ENCODE measurements at regions not wholly inside any gene's neighbourhood (a gene's known extent, or its start where the extent isn't known, plus 50 kb on each side); places are given as distances from the start of the nearest gene placed in this dataset.
"Not testable (repeated sequence)": the region's sequence is repeated elsewhere in the genome, so short reads cannot be mapped to it uniquely, and the experiment has no call there.

GRCh38 chr1:70556541-70556940 lies 145.5 kb downstream of the CTH start:
- DNase-seq: no peak

GRCh38 chr1:70567167-70567566 lies 156.1 kb downstream of the CTH start:
- no peak for DNase-seq

GRCh38 chr1:70571191-70571590 lies 160.1 kb downstream of the CTH start:
- DNase-seq: no peak

- DNase-seq: no peak
Observed at GRCh38 chr1:70573317-70573843, 162.3 kb downstream of the CTH start.

- no peak for DNase-seq
Observed at GRCh38 chr1:70581661-70582060, 170.6 kb downstream of the CTH start.

- no peak for DNase-seq
Observed at GRCh38 chr1:70583522-70583921, 172.5 kb downstream of the CTH start.

GRCh38 chr1:70586046-70586445 lies 175.0 kb downstream of the CTH start:
- no peak for DNase-seq

GRCh38 chr1:70587872-70588366 lies 176.9 kb downstream of the CTH start:
- DNase-seq: no peak

- not testable (repeated sequence) for DNase-seq
Observed at GRCh38 chr1:70593551-70593950, 182.5 kb downstream of the CTH start.

GRCh38 chr1:70608815-70609214 lies 197.7 kb downstream of the CTH start:
- DNase-seq: no peak

GRCh38 chr1:70610164-70610563 lies 199.1 kb downstream of the CTH start:
- DNase-seq: not testable (repeated sequence)

GRCh38 chr1:70616946-70617345 lies 205.9 kb downstream of the CTH start:
- DNase-seq: no peak

- DNase-seq: no peak
Observed at GRCh38 chr1:70617728-70618127, 206.7 kb downstream of the CTH start.

- no peak for DNase-seq
Observed at GRCh38 chr1:70627910-70628309, 216.8 kb downstream of the CTH start.

GRCh38 chr1:70628973-70629372 lies 217.9 kb downstream of the CTH start:
- DNase-seq: no peak

GRCh38 chr1:70633004-70633403 lies 221.9 kb downstream of the CTH start:
- no peak for DNase-seq

GRCh38 chr1:70635868-70636267 lies 224.8 kb downstream of the CTH start:
- no peak for DNase-seq

GRCh38 chr1:70641868-70642267 lies 230.8 kb downstream of the CTH start:
- DNase-seq: no peak

GRCh38 chr1:70656361-70656760 lies 245.3 kb downstream of the CTH start:
- no peak for DNase-seq

GRCh38 chr1:70659891-70660290 lies 248.8 kb downstream of the CTH start:
- DNase-seq: no peak

GRCh38 chr1:70666381-70667140 lies 255.5 kb downstream of the CTH start:
- DNase-seq: no peak

- no peak for DNase-seq
Observed at GRCh38 chr1:70667494-70668170, 256.6 kb downstream of the CTH start.

GRCh38 chr1:70671006-70671405 lies 259.9 kb downstream of the CTH start:
- no peak for DNase-seq

- DNase-seq: no peak
Observed at GRCh38 chr1:70672442-70672888, 261.4 kb downstream of the CTH start.
